OCI-LY1 (cell line): ENCODE measurements at regions not wholly inside any gene's neighbourhood (a gene's known extent, or its start where the extent isn't known, plus 50 kb on each side); places are given as distances from the start of the nearest gene placed in this dataset.

Experiments used
- EZH2 ChIP-seq: fragments of 200-600 bp; sonication (generic), shearing (Covaris generic); IDR thresholded peaks from 2 replicates; pipeline ENCODE4 v1.8.0; 2017; ENCODE audit warnings: borderline replicate concordance, mixed run types, mild to moderate bottlenecking, antibody characterized with exemption, low read length, moderate library complexity, mixed read lengths
- TF ChIP-seq, protein P1 (sequence below): fragments of 200-600 bp; sonication (generic), shearing (Covaris generic); IDR thresholded peaks from 2 replicates; pipeline ENCODE4 v1.5.1; 2017; ENCODE audit warnings: mild to moderate bottlenecking, antibody characterized with exemption, low read length, moderate library complexity, mixed read lengths

DNA sequence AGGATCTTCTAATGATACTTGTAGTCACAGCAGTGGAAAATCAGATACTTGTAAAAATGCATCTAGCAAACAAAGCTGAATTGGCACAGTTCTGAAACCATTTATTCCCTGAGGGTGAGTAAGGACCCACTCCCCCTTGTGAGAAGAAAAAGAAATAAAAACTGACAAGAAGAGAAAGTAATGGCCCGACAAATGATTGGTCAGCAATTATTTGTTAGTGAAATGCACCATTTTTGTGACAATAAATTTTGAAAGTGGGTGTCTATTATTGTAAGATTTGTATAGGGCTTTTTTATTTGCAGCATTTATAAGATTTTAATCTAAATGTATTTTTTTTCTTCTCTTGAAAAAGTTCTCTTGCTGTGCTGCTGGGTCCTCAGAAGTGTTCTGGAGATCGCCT lies 600.8 kb downstream of the STK39 start:
- TF ChIP-seq, protein P1, sequence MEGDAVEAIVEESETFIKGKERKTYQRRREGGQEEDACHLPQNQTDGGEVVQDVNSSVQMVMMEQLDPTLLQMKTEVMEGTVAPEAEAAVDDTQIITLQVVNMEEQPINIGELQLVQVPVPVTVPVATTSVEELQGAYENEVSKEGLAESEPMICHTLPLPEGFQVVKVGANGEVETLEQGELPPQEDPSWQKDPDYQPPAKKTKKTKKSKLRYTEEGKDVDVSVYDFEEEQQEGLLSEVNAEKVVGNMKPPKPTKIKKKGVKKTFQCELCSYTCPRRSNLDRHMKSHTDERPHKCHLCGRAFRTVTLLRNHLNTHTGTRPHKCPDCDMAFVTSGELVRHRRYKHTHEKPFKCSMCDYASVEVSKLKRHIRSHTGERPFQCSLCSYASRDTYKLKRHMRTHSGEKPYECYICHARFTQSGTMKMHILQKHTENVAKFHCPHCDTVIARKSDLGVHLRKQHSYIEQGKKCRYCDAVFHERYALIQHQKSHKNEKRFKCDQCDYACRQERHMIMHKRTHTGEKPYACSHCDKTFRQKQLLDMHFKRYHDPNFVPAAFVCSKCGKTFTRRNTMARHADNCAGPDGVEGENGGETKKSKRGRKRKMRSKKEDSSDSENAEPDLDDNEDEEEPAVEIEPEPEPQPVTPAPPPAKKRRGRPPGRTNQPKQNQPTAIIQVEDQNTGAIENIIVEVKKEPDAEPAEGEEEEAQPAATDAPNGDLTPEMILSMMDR = no peak
- TF ChIP-seq EZH2 = no peak
